ENCODE measurements at regions not wholly inside any gene's neighbourhood (a gene's known extent, or its start where the extent isn't known, plus 50 kb on each side); places are given as distances from the start of the nearest gene placed in this dataset.

DNA sequence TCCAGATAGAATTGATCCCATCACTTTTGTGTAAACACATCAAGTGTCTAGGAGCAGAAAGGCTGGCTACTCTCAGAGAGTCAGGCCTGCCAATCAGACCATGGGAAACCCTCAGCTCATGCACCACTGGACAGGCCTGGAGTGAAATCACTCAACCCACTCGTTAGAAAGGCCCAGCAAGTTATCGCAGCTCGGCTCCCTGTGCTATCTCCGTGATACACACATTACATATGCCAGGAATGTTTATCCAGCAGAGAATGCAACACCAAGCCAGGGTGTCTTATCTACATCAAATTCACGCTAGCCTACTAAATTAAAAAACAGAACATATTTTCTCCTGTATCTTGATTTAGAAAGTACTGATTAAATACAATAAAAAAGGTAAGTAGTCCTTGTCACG lies 232.4 kb upstream of the FOXQ1 start:
- TF ChIP-seq, protein P1, sequence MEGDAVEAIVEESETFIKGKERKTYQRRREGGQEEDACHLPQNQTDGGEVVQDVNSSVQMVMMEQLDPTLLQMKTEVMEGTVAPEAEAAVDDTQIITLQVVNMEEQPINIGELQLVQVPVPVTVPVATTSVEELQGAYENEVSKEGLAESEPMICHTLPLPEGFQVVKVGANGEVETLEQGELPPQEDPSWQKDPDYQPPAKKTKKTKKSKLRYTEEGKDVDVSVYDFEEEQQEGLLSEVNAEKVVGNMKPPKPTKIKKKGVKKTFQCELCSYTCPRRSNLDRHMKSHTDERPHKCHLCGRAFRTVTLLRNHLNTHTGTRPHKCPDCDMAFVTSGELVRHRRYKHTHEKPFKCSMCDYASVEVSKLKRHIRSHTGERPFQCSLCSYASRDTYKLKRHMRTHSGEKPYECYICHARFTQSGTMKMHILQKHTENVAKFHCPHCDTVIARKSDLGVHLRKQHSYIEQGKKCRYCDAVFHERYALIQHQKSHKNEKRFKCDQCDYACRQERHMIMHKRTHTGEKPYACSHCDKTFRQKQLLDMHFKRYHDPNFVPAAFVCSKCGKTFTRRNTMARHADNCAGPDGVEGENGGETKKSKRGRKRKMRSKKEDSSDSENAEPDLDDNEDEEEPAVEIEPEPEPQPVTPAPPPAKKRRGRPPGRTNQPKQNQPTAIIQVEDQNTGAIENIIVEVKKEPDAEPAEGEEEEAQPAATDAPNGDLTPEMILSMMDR (IDR thresholded peaks at IDR 0.05) = no peak
- H3K4me3 ChIP-seq = no peak overlapping the region
- no peak overlapping the region for H3K27ac ChIP-seq
- no peak for DNase-seq (ENCODE audit: low spot score)

DNA sequence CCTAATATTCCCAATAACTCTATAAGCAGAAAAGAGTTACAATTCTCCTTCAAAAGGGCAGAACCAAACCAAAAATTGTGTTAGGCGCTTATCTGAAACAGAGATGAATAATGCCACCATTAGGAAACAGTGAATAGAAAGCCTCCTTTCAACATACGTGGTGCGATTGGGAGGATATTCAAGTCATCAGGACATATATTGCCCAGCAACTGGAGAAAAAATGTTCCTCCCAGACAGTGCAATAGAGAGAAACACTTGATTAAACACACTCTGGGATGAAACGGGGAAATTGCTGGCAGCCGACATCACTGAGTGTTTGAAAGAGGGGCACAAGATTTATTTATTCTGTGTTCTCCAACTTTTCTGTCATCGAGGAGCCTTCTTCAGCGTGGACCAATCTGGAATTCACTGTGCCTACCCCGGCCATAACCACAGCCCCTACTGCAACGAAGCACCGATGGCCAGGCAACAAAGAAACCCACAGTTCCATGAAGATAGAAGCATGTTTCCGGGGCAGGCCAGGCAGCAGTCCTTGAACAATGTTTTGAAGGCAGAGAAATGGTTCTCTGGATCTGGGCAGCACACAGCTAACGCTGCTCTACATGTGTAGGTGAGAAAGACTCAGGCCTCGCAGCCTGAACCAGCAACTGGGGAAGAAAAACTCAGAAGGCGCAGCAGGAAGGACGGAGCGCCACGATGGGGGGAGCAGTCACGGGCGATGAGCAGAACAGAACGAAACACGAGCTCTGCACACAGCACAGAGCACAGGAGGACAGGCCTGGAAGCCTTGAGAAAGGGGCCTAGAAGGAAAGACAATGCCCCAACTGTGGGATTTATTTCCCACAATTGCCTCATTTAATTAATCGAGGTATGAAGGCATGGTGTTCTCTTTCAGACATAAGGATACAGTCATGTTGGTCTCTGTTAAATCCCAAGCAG lies 234.2 kb upstream of the FOXQ1 start:
- H3K4me3 ChIP-seq = no peak overlapping the region
- no peak overlapping the region for H3K27ac ChIP-seq
- TF ChIP-seq, protein P1 (IDR thresholded peaks at IDR 0.05) = no peak
- no peak for DNase-seq (ENCODE audit: low spot score)

DNA sequence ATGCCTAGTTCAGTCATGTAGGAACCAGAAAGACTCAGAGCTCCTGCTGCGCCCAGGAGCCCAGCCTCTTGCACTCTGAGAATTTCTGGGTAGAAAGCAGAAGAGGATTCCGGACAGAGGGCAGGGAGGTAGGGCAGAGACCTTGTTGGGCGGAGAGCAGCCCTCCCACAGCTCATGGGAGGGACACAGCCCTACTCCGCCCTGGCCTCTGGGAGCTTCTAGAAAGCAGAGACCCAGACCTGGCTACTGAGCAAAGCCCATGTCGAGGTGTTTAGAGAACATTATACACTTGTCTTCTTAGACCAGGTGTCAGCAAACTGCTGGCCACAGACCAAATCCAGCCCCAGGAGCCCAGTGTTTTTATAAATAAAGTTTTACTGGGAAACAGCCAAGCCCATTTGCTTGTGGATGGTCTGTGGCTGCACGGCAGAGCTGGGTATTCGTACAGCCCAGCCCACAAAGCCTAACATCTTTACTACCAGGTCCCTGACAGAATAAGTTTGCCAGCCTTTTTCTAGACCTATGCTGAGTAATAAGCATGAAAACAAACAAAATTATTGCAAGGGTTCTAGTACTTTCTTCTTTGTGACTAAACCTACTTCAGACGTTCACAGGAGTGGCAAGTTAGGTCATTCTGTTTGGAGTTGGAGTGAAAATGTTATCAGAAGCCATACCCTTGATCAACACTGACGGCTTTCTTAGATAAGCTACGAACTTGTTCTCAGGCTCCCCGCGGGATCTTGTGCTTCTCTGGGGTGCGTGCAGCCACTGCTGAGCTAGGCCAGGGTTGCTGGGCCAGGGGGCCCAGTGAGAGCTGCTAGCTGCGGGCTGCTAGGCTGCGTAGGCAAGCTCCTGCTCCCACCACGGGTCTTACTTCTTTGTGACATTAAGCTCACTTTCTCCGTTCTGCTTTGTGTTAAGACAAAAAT lies 235.1 kb upstream of the FOXQ1 start:
- H3K4me3 ChIP-seq = no peak overlapping the region
- H3K27ac ChIP-seq = no peak overlapping the region
- TF ChIP-seq, protein P1 (IDR thresholded peaks at IDR 0.05) = no peak
- no peak for DNase-seq (ENCODE audit: low spot score)

DNA sequence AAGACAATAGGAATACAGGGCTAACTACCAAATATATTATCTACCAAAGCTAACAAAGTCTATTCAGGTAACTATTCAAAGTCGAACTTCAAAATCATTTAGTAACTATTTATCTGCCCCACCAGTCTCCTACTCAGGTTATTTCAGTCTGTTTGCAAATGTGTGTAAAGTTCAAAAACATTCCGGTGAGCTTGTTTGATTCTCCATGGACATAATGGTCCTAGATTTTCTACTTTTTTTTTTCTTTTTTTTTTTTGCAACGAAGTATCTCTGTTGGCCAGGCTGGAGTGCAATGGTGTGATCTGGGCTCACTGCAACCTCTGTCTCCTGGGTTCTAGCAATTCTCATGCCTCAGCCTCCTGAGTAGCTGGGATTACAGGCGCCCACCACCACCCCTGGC lies 236.0 kb upstream of the FOXQ1 start:
- Histone ChIP-seq H3K27ac (no peak overlapping the region), H3K4me3 (no peak overlapping the region)
- TF ChIP-seq, protein P1 (IDR thresholded peaks at IDR 0.05) = no peak
- DNase-seq (ENCODE audit: low spot score) = no peak

DNA sequence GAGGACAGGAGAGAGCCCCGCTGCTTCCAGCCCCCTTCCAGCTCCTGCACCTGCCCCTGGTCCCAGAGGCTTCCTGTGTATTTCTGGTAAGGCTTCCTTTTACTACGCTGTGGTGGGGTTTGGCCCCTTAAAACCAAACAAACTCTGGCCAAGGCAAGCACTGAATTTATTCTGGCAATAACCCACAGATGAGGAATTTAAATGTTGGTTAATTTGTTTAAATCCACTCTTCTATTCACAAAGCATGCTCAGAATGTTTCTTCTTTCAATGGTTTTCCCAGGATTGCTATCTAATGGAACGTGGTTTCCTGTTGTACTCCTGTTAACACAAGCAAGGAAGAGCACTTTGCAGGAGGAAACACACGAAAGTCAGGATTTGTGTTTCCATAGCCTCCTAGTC lies 236.5 kb upstream of the FOXQ1 start:
- H3K4me3 ChIP-seq = no peak overlapping the region
- H3K27ac ChIP-seq = no peak overlapping the region

DNA sequence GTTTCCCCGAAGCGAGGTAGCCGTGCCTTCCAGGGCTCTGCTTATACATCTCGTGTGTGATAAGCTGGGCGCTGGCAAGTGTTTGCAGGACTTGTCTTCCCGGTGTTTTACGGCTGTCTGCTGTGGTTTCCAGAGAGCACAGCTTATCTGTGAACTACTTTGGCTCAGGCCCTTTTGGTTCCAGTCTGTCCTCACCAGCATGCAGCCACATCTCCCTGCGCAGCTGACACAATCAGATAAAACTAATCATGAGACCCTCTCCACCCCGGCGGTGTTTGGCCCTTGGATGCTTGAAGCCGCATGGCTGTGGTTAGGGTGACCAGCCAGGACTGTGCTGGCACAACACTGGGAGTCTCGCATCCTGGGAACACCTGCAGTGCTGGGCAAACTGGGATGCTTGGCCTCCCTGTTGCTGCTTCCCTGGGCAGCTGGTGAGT lies 241.8 kb upstream of the FOXQ1 start:
- Histone ChIP-seq H3K4me3 (no peak overlapping the region), H3K27ac (no peak overlapping the region)
- TF ChIP-seq, protein P1 (IDR thresholded peaks at IDR 0.05) = no peak
- DNase-seq (ENCODE audit: low spot score) = no peak

More for the DNA sequence above, 236.5 kb upstream of the FOXQ1 start:
- TF ChIP-seq, protein P1 (IDR thresholded peaks at IDR 0.05) = no peak
- DNase-seq (ENCODE audit: low spot score) = no peak
